ENCODE measurements at regions not wholly inside any gene's neighbourhood (a gene's known extent, or its start where the extent isn't known, plus 50 kb on each side); places are given as distances from the start of the nearest gene placed in this dataset.

DNA sequence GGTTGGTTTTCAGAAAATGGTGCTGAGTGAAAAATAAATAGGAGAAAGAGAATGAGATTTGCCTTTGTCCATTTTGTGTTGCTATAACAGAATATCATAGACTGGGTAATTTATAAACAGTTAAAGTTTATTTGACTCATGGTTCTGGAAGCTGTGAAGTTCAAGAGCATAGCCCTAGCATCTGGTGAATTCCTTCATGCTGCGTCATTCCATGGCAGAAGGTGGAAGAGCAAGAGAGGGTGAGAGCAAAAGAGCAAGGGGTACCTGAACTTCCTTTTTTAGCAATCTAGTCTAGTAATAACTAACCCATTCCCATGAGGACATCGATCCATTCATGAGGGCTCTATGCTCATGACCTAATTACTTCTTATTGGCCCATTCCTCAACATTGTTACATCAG lies 209.1 kb upstream of the ZP4 start:
- no peak for DNase-seq (ENCODE audit: low read depth)
- TF ChIP-seq, protein P1, sequence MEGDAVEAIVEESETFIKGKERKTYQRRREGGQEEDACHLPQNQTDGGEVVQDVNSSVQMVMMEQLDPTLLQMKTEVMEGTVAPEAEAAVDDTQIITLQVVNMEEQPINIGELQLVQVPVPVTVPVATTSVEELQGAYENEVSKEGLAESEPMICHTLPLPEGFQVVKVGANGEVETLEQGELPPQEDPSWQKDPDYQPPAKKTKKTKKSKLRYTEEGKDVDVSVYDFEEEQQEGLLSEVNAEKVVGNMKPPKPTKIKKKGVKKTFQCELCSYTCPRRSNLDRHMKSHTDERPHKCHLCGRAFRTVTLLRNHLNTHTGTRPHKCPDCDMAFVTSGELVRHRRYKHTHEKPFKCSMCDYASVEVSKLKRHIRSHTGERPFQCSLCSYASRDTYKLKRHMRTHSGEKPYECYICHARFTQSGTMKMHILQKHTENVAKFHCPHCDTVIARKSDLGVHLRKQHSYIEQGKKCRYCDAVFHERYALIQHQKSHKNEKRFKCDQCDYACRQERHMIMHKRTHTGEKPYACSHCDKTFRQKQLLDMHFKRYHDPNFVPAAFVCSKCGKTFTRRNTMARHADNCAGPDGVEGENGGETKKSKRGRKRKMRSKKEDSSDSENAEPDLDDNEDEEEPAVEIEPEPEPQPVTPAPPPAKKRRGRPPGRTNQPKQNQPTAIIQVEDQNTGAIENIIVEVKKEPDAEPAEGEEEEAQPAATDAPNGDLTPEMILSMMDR (IDR thresholded peaks at IDR 0.05; ENCODE audit: low read depth, low read length, missing control alignments) = no peak
- H3K4me3 ChIP-seq (ENCODE audit: low read depth, low read length) = no peak overlapping the region

DNA sequence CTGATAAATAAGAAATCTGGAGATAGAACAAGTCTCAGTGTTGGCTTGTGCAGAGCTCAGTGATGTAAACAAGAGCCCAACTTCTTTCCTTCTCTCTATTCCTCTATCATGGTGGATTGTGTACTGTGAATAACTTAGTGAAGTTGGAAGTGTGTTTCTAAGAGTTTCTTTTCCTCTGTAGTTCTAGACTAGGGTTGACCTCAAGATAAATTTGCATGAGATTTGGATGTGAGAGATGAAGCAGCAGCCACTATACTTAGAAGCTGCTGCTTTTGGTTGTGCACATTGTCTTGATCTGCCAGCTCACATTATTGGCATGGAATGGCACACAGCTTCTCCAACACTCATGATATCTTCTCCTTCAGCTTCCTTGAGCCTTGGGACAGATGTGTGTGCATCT lies 198.9 kb upstream of the ZP4 start:
- no peak for DNase-seq (ENCODE audit: low read depth)
- TF ChIP-seq, protein P1 (IDR thresholded peaks at IDR 0.05; ENCODE audit: low read depth, low read length, missing control alignments) = no peak
- no peak overlapping the region for H3K4me3 ChIP-seq (ENCODE audit: low read depth, low read length)

DNA sequence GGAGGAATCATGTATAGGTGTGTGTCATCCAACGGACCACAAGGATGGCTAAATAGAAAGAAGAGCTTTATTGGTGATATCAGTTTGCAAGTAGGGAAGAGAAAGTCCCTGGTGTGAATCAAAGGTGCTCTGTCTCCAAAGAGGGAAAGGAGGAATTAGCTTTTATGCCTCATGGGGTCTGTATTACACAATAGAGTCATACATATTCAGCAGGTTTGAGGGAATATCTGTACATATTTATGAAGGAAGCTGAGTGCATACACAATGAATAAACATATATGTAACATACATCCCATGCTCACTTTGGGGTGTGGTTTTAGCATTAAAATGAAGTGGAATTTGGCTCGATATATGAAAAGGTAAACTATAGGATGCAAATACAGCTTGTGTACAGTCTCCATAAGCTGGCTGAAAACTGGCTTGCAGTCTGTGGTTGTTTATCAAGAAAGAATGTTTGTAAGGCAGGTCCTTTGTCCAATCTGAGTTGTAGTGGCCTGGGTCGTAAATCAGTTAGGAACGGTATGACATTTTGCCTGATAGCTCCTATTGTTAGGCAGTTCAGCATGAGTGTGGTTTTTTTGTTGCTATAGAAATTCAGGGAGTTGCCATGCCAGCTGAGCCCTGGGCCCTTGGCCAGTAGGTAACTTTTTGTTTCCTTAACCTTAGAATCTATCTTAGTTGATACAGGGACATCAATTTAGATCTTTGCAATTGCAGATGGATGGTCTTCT lies 198.0 kb upstream of the ZP4 start:
- no peak overlapping the region for H3K4me3 ChIP-seq (ENCODE audit: low read depth, low read length)
- no peak for DNase-seq (ENCODE audit: low read depth)
- TF ChIP-seq, protein P1 (IDR thresholded peaks at IDR 0.05; ENCODE audit: low read depth, low read length, missing control alignments) = no peak

DNA sequence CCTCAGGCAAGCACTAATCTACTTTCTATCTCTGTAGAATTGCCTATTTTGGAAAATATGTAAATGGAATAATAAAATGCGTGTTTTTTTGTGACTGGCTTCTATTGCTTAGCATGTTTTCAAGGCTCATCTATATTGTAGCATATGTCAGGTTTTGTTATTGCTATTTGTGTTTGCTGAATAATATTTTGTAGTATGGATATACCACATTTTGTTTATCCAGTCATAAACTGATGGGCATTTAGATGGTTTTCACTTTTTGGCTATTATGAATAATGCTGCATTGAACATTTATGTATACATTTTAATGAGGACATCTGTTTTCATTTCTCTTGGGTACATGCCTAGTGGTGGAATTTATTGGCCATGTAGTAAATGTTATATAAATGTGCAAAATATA lies 183.3 kb upstream of the ZP4 start:
- no peak for DNase-seq (ENCODE audit: low read depth)
- no peak overlapping the region for H3K4me3 ChIP-seq (ENCODE audit: low read depth, low read length)
- TF ChIP-seq, protein P1 (IDR thresholded peaks at IDR 0.05; ENCODE audit: low read depth, low read length, missing control alignments) = no peak

DNA sequence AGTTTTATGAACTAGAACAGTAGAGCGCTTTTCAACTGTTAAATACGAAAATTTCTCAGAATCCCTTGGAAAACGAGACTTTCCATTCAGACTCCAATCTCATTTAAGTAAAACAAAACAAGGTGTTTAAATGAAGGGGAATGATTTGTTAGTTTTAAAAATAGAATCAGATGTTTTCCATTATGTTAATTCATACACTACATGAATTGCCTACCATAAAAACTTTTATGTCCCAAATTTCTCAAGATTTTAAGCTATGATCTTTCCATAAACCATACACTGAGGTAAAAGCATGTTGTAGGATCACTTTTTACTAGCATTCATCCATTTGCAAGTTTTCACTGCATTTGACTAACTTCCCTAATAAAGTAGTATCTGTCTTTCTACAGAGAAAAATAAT lies 180.3 kb upstream of the ZP4 start:
- no peak for DNase-seq (ENCODE audit: low read depth)
- no peak overlapping the region for H3K4me3 ChIP-seq (ENCODE audit: low read depth, low read length)
- TF ChIP-seq, protein P1 (IDR thresholded peaks at IDR 0.05; ENCODE audit: low read depth, low read length, missing control alignments) = no peak

DNA sequence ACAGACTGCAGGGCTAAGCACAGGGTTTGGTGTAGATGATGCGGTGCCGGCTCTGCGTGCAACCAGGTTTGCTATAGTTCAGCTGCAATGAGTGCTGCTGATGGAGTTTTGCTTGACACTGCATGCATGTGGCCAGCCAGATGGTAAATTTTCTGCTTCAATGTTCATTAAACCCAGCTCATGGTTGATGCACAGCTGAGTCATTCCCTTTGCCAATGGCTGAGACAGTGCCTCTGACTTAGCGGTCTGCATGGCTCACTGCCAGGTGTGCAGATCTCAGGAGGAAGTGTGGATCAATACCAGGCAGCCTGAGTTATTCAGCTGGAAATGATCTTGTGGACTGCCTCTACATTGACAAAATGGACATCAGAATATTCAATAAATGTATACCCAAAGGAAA lies 172.7 kb upstream of the ZP4 start:
- no peak overlapping the region for H3K4me3 ChIP-seq (ENCODE audit: low read depth, low read length)
- TF ChIP-seq, protein P1 (IDR thresholded peaks at IDR 0.05; ENCODE audit: low read depth, low read length, missing control alignments) = no peak
- DNase-seq (ENCODE audit: low read depth) = no peak

DNA sequence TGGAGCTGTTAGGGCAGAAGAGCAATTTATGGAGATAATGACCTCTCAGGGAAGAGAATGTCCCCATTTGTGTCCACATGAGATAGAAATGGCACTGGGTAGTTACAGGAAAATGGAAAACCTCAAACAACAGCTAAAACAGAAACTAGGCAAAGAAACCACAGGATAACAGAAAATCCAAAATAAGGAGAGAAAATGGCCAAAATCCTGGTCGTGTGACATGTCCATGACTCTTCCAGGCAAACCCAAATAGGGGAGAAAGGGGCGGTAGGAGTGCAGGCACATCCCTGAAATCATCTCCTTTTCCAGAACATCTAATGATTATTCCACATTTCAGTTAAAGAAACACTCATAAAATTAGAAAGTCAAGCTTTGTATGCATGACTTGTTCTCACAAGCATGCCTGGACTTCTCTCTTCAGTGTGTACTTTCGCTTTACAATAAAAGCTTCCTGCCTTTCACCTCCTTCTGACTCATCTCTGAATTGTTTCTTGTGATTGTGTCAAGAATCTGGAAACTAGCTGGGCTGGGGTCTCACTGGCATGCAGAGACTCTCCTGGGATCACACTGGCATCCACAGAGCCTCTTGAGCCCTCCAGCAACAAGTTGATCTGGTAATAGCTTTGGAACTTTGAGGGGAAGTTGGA lies 171.4 kb upstream of the ZP4 start:
- DNase-seq (ENCODE audit: low read depth) = no peak
- no peak overlapping the region for H3K4me3 ChIP-seq (ENCODE audit: low read depth, low read length)
- TF ChIP-seq, protein P1 (IDR thresholded peaks at IDR 0.05; ENCODE audit: low read depth, low read length, missing control alignments) = no peak
